BLaER1 treated with 17β-estradiol and CSF1 and Interleukin-3, amounts not matched to agents 10 nM and 100 nM (cell line): ENCODE measurements at regions not wholly inside any gene's neighbourhood (a gene's known extent, or its start where the extent isn't known, plus 50 kb on each side); places are given as distances from the start of the nearest gene placed in this dataset.

Experiments used
- H3K27ac ChIP-seq, 11 experiments: shearing (Covaris generic); formaldehyde crosslinking; 2 replicates each; pipeline ENCODE4 v1.8.1; 2022
- H3K27me3 ChIP-seq, 11 experiments: shearing (Covaris generic); formaldehyde crosslinking; 2 replicates each; pipeline ENCODE4 v1.8.1; 2022
- H3K36me3 ChIP-seq, 11 experiments: shearing (Covaris generic); formaldehyde crosslinking; 2 replicates each; pipeline ENCODE4 v1.8.1; 2022
- H3K4me1 ChIP-seq, 10 experiments: shearing (Covaris generic); formaldehyde crosslinking; 2 replicates each; pipeline ENCODE4 v1.8.1; 2022
- H3K4me2 ChIP-seq, 11 experiments: shearing (Covaris generic); formaldehyde crosslinking; 2 replicates each; pipeline ENCODE4 v1.8.1; 2022
- H3K4me3 ChIP-seq, 10 experiments: shearing (Covaris generic); formaldehyde crosslinking; 2 replicates each; pipeline ENCODE4 v1.8.1; 2022
- H3K9ac ChIP-seq, 11 experiments: shearing (Covaris generic); formaldehyde crosslinking; 2 replicates each; pipeline ENCODE4 v1.8.1; 2022
- H3K9me3 ChIP-seq, 11 experiments: shearing (Covaris generic); formaldehyde crosslinking; replicated peaks in 1 of 11; 2 replicates each; pipeline ENCODE4 v1.8.1; 2022
- H4K20me1 ChIP-seq, 11 experiments: shearing (Covaris generic); formaldehyde crosslinking; 2 replicates each; pipeline ENCODE4 v1.8.1; 2022
- Cebpa-rat ChIP-seq, 11 experiments: shearing (Covaris generic); IDR thresholded peaks; 2 replicates each; pipeline ENCODE4 v1.8.1; 2022

DNA sequence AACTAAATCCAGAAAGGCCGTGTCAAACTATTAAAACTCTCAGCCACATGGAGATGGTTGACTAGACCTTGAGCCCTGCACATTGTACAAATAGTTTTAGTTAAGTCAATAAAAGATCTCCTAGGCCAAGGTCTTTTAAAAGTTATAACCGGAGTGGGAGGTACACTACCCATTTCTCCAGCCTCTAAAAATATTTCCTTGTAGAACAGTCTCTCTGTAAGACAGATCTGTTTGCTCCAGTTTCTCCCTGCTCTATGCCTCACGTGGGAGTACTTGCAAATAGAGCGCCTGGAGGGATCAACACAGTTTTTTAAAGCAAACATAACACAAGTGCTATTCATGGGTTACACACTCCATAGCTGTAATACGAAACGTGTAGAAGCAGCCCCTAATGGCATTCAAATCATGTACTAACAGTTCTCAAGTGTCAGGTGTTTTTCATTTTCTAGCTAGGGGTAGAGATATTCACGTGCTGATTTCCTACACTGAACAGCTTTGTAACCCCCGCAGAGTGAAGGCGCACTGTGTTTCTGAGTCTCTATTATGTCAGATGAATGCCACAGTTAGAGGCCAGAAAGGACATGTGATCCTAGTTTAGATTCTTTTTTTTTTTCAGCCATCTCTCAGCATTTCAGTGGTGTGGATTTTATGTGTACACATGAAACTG lies 703.4 kb upstream of the GRAMD2B start:
- H3K4me1 ChIP-seq, result no peaks in the 10 kb centered on the region
- no peaks in the 10 kb centered on the region for H4K20me1 ChIP-seq
- H3K27ac ChIP-seq, result no peak overlapping the region
- no peak overlapping the region for H3K4me2 ChIP-seq
- no peaks in the 10 kb centered on the region for H3K9me3 ChIP-seq
- no peak overlapping the region for H3K4me3 ChIP-seq
- no peaks in the 10 kb centered on the region for H3K27me3 ChIP-seq
- no peak overlapping the region for H3K9ac ChIP-seq
- no peaks in the 10 kb centered on the region for H3K36me3 ChIP-seq
- TF ChIP-seq Cebpa-rat (IDR thresholded peaks at IDR 0.05), result no peak

DNA sequence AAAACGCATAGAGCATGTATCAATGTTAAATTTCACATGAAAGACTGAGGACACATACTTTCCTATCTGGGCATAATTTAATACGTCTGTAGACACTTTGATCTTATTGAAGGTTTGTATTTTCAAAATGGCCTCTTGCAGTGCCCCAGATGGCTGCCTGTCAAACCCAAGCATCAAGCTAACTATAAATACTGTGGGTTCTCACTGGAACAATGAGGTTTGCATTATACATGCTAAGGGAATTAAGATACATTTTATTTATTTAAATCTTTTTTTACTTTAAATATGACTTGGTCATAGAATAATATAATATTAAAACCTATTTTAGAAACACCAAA lies 702.9 kb upstream of the GRAMD2B start:
- no peak for TF ChIP-seq Cebpa-rat (IDR thresholded peaks at IDR 0.05)
- no peaks in the 10 kb centered on the region for H3K4me1 ChIP-seq
- no peak overlapping the region for H3K4me3 ChIP-seq

DNA sequence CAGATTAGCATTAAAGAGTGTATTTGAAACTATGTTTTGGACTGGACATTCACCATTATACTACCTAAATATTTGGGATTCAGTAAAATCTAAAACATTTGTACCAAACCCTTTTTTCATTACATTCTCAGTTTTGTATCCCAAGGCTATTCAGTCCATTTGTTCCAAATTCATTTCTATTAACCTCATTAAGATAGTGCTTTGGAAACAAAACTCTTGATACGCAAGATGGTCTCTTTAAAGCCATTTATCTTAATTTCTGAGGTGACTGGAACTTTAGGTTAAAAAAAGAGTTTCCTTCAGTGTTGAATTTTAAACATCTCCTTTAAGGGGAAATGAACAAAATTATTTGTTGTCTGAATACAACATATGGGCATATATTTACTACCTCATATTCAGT lies 702.5 kb upstream of the GRAMD2B start:
- no peak for TF ChIP-seq Cebpa-rat (IDR thresholded peaks at IDR 0.05)
- Histone ChIP-seq H3K9ac (no peak overlapping the region), H3K4me1 (no peaks in the 10 kb centered on the region), H4K20me1 (no peaks in the 10 kb centered on the region), H3K9me3 (no peaks in the 10 kb centered on the region), H3K4me3 (no peak overlapping the region), H3K4me2 (no peak overlapping the region), H3K27ac (no peak overlapping the region), H3K36me3 (no peaks in the 10 kb centered on the region), H3K27me3 (no peaks in the 10 kb centered on the region)

More for the DNA sequence above, 702.9 kb upstream of the GRAMD2B start:
- no peaks in the 10 kb centered on the region for H4K20me1 ChIP-seq
- no peak overlapping the region for H3K27ac ChIP-seq
- no peaks in the 10 kb centered on the region for H3K27me3 ChIP-seq
- no peaks in the 10 kb centered on the region for H3K9me3 ChIP-seq
- H3K36me3 ChIP-seq, result no peaks in the 10 kb centered on the region
- no peak overlapping the region for H3K4me2 ChIP-seq
- no peak overlapping the region for H3K9ac ChIP-seq

DNA sequence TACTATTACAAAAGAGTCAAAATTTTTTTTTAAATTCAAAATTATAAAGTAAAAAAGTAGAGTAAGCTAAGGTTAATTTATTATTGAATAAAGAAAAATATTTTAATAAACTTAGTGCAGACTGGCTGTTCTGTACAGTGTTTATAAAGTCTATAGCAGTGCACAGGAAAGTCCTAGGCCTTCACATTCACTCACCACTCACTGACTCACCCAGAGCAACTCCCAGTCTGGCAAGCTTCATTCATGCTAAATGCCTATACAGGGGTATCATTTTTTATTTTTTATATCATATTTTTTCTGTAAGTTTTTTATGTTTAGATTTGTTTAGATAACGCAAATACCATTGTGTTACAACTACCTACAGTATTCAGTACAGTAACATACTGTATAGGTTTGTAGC lies 700.7 kb upstream of the GRAMD2B start:
- Histone ChIP-seq H4K20me1 (no peaks in the 10 kb centered on the region), H3K4me2 (no peak overlapping the region), H3K9ac (no peak overlapping the region), H3K9me3 (no peaks in the 10 kb centered on the region), H3K4me3 (no peak overlapping the region), H3K27me3 (no peaks in the 10 kb centered on the region), H3K36me3 (no peaks in the 10 kb centered on the region), H3K4me1 (no peaks in the 10 kb centered on the region), H3K27ac (no peak overlapping the region)
- no peak for TF ChIP-seq Cebpa-rat (IDR thresholded peaks at IDR 0.05)

DNA sequence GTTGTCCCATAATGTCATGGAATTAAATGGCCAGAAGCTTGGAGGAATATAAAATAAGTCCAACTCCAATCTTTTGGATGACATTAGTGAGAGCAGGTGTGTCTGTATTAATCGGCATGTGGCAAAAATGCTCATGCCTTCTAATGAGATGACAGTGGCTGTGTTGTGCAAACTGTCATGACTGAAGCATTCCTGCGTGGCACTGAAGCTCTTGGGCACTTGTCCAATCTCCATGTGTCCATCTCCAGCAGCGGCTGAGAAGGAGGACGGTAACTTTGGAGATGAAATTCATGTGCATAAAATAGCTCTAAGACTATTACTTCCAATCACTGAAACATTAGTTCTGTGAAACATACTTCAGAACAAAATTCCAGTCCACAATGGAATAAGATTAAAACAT lies 697.5 kb upstream of the GRAMD2B start:
- Histone ChIP-seq H3K27ac (no peak overlapping the region), H3K4me1 (no peaks in the 10 kb centered on the region), H3K4me3 (no peak overlapping the region), H3K27me3 (no peaks in the 10 kb centered on the region), H3K4me2 (no peak overlapping the region), H3K9me3 (peaks cover 0 to 13% (median 7%) of the 10 kb centered on the region in 11 experiments; a peak in 8 of 22 replicates), H3K9ac (no peak overlapping the region), H3K36me3 (no peaks in the 10 kb centered on the region), H4K20me1 (no peaks in the 10 kb centered on the region)
- no peak for TF ChIP-seq Cebpa-rat (IDR thresholded peaks at IDR 0.05)

DNA sequence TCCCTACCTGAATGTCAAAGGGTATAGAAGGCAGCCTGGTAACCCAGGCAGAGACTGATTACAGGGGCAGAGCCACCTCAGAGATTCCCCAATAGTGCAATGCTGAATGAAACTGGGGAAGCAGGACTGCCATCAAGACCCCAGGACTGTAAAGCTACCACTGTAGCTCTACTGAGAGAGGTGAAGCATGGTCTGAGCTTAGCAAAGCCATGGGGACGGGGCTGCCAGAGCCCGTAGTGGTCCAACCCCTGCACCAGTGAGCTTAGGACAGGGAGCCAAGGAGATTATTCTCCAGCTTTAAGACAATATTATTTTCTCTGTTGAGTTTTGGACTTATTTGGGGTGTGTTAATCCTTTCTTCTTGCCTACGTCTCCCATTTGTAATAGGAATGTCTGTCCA lies 679.3 kb upstream of the GRAMD2B start:
- H3K9ac ChIP-seq, result no peak overlapping the region
- no peaks in the 10 kb centered on the region for H3K4me1 ChIP-seq
- H4K20me1 ChIP-seq, result no peaks in the 10 kb centered on the region
- H3K9me3 ChIP-seq, result no peaks in the 10 kb centered on the region; a peak in 2 of 22 replicates
- H3K27ac ChIP-seq, result no peak overlapping the region
- H3K36me3 ChIP-seq, result no peaks in the 10 kb centered on the region
- H3K4me3 ChIP-seq, result no peak overlapping the region
- TF ChIP-seq Cebpa-rat (IDR thresholded peaks at IDR 0.05), result no peak
- no peaks in the 10 kb centered on the region for H3K27me3 ChIP-seq
- H3K4me2 ChIP-seq, result no peak overlapping the region

DNA sequence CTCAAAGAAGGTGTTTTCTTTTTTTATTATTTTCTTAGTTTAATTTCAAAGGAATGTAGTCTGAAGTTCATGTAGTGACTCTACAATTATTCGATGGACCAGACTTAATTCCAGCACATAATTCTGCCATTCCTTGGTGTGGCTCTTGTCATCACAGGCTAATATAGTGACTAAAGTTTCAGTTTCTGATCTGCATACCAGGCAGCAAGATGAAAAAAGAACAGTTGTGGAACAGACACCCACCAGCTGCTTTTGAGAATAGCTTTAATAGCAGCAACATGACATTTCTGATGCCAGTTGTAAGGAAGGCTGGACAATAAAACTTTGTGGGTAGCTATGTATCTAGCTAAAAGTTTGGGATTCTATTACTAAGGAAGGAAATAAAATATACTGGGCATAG lies 676.3 kb upstream of the GRAMD2B start:
- no peak overlapping the region for H3K27ac ChIP-seq
- H3K4me3 ChIP-seq, result no peak overlapping the region
- H3K4me2 ChIP-seq, result no peak overlapping the region
- no peak overlapping the region for H3K9ac ChIP-seq
- no peaks in the 10 kb centered on the region for H3K4me1 ChIP-seq
- TF ChIP-seq Cebpa-rat (IDR thresholded peaks at IDR 0.05), result no peak
- no peaks in the 10 kb centered on the region for H3K27me3 ChIP-seq
- no peaks in the 10 kb centered on the region for H4K20me1 ChIP-seq
- H3K36me3 ChIP-seq, result no peaks in the 10 kb centered on the region
- no peaks in the 10 kb centered on the region; a peak in 2 of 22 replicates for H3K9me3 ChIP-seq

DNA sequence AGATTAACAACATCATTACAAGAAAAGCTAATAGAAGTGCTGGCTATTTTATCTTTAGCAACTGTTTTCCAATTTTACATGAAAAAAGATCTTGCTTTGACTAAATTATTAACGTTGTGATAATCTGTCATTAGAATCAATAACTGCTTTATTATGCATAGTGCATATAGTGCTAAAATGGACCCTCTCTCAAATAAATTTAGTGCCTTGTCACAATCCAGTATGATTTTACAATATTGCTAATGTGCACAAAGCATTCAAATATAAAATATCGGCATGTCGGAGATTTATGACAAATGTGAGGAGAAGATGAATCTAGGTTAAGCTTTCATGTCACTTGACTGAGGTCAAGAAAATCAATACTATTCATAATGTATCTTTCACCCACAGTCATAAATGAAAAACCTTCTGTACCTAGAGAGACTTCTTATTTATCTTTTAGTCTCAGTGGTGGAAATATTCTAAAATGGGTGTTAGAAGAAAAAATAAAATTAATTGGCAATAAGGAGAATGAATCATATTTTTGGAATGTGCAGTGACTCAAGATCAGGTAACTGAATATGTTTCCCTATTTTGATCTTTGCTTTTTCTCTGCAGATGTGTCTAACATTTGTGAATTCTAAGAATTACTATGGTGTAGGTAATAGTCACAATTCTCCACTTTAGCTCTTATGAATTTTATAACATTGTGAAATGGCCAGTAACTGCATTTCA lies 672.9 kb upstream of the GRAMD2B start:
- Histone ChIP-seq H3K27ac (no peak overlapping the region), H3K4me2 (no peak overlapping the region), H3K36me3 (no peaks in the 10 kb centered on the region), H3K9ac (no peak overlapping the region), H3K27me3 (no peaks in the 10 kb centered on the region), H3K4me3 (no peak overlapping the region), H3K4me1 (no peaks in the 10 kb centered on the region), H4K20me1 (no peaks in the 10 kb centered on the region), H3K9me3 (no peaks in the 10 kb centered on the region)
- TF ChIP-seq Cebpa-rat (IDR thresholded peaks at IDR 0.05), result no peak

DNA sequence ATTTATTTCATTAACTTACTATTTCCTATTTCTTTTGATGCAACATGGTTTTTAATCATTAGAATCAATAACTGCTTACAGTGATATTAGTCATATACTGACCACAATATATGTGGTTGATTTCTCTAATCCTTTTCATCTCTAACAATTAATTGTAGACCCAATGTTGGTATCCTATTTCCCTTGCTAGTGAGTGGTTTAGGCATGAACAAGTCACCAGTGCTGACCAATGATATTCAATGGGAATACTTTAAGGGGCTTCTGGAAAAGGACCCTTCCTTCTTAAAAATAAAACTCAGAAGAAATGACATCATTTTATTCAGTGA lies 672.4 kb upstream of the GRAMD2B start:
- Histone ChIP-seq H3K9me3 (no peaks in the 10 kb centered on the region), H4K20me1 (no peaks in the 10 kb centered on the region), H3K27ac (no peak overlapping the region), H3K27me3 (no peaks in the 10 kb centered on the region), H3K4me2 (no peak overlapping the region), H3K9ac (no peak overlapping the region), H3K4me3 (no peak overlapping the region), H3K36me3 (no peaks in the 10 kb centered on the region), H3K4me1 (no peaks in the 10 kb centered on the region)
- no peak for TF ChIP-seq Cebpa-rat (IDR thresholded peaks at IDR 0.05)

DNA sequence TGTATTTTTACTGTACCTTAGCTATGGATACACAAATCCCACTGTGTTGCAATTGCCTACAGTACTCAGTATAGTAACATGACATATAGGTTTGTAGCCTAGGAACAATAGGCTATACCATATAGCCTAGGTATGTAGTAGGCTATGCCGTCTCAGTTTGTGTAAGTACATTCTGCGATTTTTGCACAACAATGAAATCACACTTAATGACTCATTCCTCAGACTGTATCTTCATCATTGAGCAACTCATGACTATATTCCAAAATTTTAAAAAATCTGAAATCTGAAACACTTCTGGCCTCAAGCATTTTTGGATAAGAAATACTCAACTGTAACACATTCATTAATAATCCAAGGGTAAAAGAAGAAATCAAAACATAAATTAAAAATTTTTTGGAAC lies 666.8 kb upstream of the GRAMD2B start:
- H3K4me1 ChIP-seq, result no peaks in the 10 kb centered on the region
- H3K27me3 ChIP-seq, result no peaks in the 10 kb centered on the region
- no peak overlapping the region for H3K4me2 ChIP-seq
- no peaks in the 10 kb centered on the region for H4K20me1 ChIP-seq
- no peak overlapping the region for H3K4me3 ChIP-seq
- no peaks in the 10 kb centered on the region for H3K36me3 ChIP-seq
- peaks cover 0 to 18% (median 11%) of the 10 kb centered on the region in 11 experiments; a peak in 14 of 22 replicates for H3K9me3 ChIP-seq
- no peak overlapping the region for H3K9ac ChIP-seq
- no peak overlapping the region for H3K27ac ChIP-seq
- no peak for TF ChIP-seq Cebpa-rat (IDR thresholded peaks at IDR 0.05)
